Esophagus mucosa (tissue), 1 donor: ENCODE measurements at regions not wholly inside any gene's neighbourhood (a gene's known extent, or its start where the extent isn't known, plus 50 kb on each side); places are given as distances from the start of the nearest gene placed in this dataset.

Source experiments
- ATAC-seq: fragments of 200-7000 bp; cut with Tn5 transposase; one replicate; pipeline ENCODE4 v1.9.1; 2020
- donor health status: DM: yes; HTN: yes; CAD: no.

GRCh38 chr16:62933929-62934328 lies 897.7 kb upstream of the CDH8 start:
- no peak for ATAC-seq

- no peak for ATAC-seq
Measured at GRCh38 chr16:62929593-62929992, 893.4 kb upstream of the CDH8 start.

- no peak for ATAC-seq
Measured at GRCh38 chr16:62927122-62927521, 890.9 kb upstream of the CDH8 start.

GRCh38 chr16:62926121-62926801 lies 890.0 kb upstream of the CDH8 start:
- no peak for ATAC-seq

- ATAC-seq: no peak
Measured at GRCh38 chr16:62921904-62922303, 885.7 kb upstream of the CDH8 start.

- no peak for ATAC-seq
Measured at GRCh38 chr16:62913924-62914323, 877.7 kb upstream of the CDH8 start.

- no peak for ATAC-seq
Measured at GRCh38 chr16:62913333-62913732, 877.1 kb upstream of the CDH8 start.

GRCh38 chr16:62909597-62909996 lies 873.4 kb upstream of the CDH8 start:
- no peak for ATAC-seq

GRCh38 chr16:62907562-62907961 lies 871.3 kb upstream of the CDH8 start:
- no peak for ATAC-seq

GRCh38 chr16:62903961-62904502 lies 867.8 kb upstream of the CDH8 start:
- no peak for ATAC-seq

GRCh38 chr16:62899737-62900136 lies 863.5 kb upstream of the CDH8 start:
- no peak for ATAC-seq

GRCh38 chr16:62889097-62889496 lies 852.9 kb upstream of the CDH8 start:
- no peak for ATAC-seq

GRCh38 chr16:62883509-62883908 lies 847.3 kb upstream of the CDH8 start:
- ATAC-seq: no peak

GRCh38 chr16:62882552-62883221 lies 846.4 kb upstream of the CDH8 start:
- ATAC-seq: no peak

- ATAC-seq: no peak
Measured at GRCh38 chr16:62876133-62876532, 839.9 kb upstream of the CDH8 start.

GRCh38 chr16:62872339-62872738 lies 836.1 kb upstream of the CDH8 start:
- no peak for ATAC-seq

- ATAC-seq: no peak
Measured at GRCh38 chr16:62870554-62870953, 834.3 kb upstream of the CDH8 start.

- no peak for ATAC-seq
Measured at GRCh38 chr16:62869837-62870236, 833.6 kb upstream of the CDH8 start.

GRCh38 chr16:62863139-62863538 lies 826.9 kb upstream of the CDH8 start:
- ATAC-seq: no peak

GRCh38 chr16:62853887-62854286 lies 817.6 kb upstream of the CDH8 start:
- no peak for ATAC-seq

- no peak for ATAC-seq
Measured at GRCh38 chr16:62846399-62847057, 810.3 kb upstream of the CDH8 start.

GRCh38 chr16:62832214-62832613 lies 796.0 kb upstream of the CDH8 start:
- ATAC-seq: no peak

- ATAC-seq: no peak
Measured at GRCh38 chr16:62831235-62831850, 795.1 kb upstream of the CDH8 start.
